PC-9 (cell line): ENCODE measurements at regions not wholly inside any gene's neighbourhood (a gene's known extent, or its start where the extent isn't known, plus 50 kb on each side); places are given as distances from the start of the nearest gene placed in this dataset.

ENCODE experiments used
- BruUV-seq: library from RNA; stranded (reverse); fragments of 400-500 nt; replicated peaks from 2 replicates; lab custom pipeline; 2021; lab: Mats Ljungman, UMichigan
- CTCF ChIA-PET: fragments of 300-600 bp; sonication (Branson Sonifier 250); formaldehyde crosslinking; loops from one replicate; lab custom pipeline; 2022; ENCODE audit warnings: antibody characterized with exemption; lab: Charles Lee
- POLR2A ChIA-PET: fragments of 300-600 bp; sonication (Branson Sonifier 250); formaldehyde crosslinking; loops from one replicate; lab custom pipeline; 2022; ENCODE audit warnings: antibody characterized with exemption; ENCODE audit not compliant: unreplicated experiment; lab: Charles Lee
- DNase-seq, 2 experiments: peaks; one replicate each; pipeline versions ENCODE4 v3.0.0 to v3.0.0-alpha.2; 2015 to 2022; ENCODE audit warnings: mixed read lengths in 1 of 2
- H2AFZ ChIP-seq: fragments of 200-600 bp; sonication (generic); 2 replicates; pipeline ENCODE4 v1.8.1; 2017; ENCODE audit warnings: antibody characterized with exemption
- H3F3A ChIP-seq: fragments of 200-600 bp; sonication (generic); 2 replicates; pipeline ENCODE4 v1.8.1; 2017; ENCODE audit warnings: antibody characterized with exemption, mild to moderate bottlenecking, low read depth; ENCODE audit not compliant: insufficient read depth
- H3K27ac ChIP-seq: fragments of 200-600 bp; sonication (generic); 2 replicates; pipeline ENCODE4 v1.6.1; 2016; ENCODE audit warnings: mixed run types
- H3K27me3 ChIP-seq: fragments of 200-600 bp; sonication (generic); 2 replicates; pipeline ENCODE4 v1.6.1; 2016; ENCODE audit warnings: low read depth, mixed run types; ENCODE audit not compliant: insufficient read depth
- H3K36me3 ChIP-seq: fragments of 200-600 bp; sonication (generic); 2 replicates; pipeline ENCODE4 v1.6.1; 2016; ENCODE audit warnings: low read depth, mixed run types
- H3K4me1 ChIP-seq: fragments of 200-600 bp; sonication (generic); replicated peaks from 2 replicates; pipeline ENCODE4 v1.6.1; 2016; ENCODE audit warnings: mixed run types; ENCODE audit not compliant: insufficient read depth
- H3K4me2 ChIP-seq: fragments of 200-600 bp; sonication (generic); 2 replicates; pipeline ENCODE4 v1.6.1; 2017; ENCODE audit warnings: mixed run types
- H3K4me3 ChIP-seq: fragments of 200-600 bp; sonication (generic); 2 replicates; pipeline ENCODE4 v1.6.1; 2016; ENCODE audit warnings: mixed run types
- H3K79me2 ChIP-seq: fragments of 200-600 bp; sonication (generic); 2 replicates; pipeline ENCODE4 v1.6.1; 2017; ENCODE audit warnings: low read depth, mixed run types
- H3K9me2 ChIP-seq: fragments of 200-600 bp; sonication (generic); 2 replicates; pipeline ENCODE4 v1.8.1; 2017; ENCODE audit warnings: mild to moderate bottlenecking; ENCODE audit not compliant: insufficient read depth
- H3K9me3 ChIP-seq: fragments of 200-600 bp; sonication (generic); 2 replicates; pipeline ENCODE4 v1.8.1; 2016; ENCODE audit warnings: low read depth; ENCODE audit not compliant: insufficient read depth
- H4K20me1 ChIP-seq: fragments of 200-600 bp; sonication (generic); 2 replicates; pipeline ENCODE4 v1.8.1; 2017; ENCODE audit not compliant: insufficient read depth
- EZH2 ChIP-seq: fragments of 200-600 bp; sonication (generic); IDR thresholded peaks from 2 replicates; pipeline ENCODE4 v1.8.0; 2017; ENCODE audit warnings: antibody characterized with exemption, low read depth
- intact Hi-C: fragments of 100-400 bp; cut with micrococcal nuclease; formaldehyde crosslinking; loops from one replicate; pipeline ENCODE4 v1.10.0; 2022; ENCODE audit not compliant: unreplicated experiment
- TF ChIP-seq, protein P1 (sequence below): fragments of 200-600 bp; sonication (generic); conservative IDR thresholded peaks from 2 replicates; pipeline ENCODE4 v1.6.1; 2017; ENCODE audit warnings: mixed run types, antibody characterized with exemption, mild to moderate bottlenecking, moderate library complexity

- Histone ChIP-seq H3K4me3 (no peak overlapping the region), H4K20me1 (no peaks in the 10 kb centered on the region), H3K9me3 (no peaks in the 10 kb centered on the region), H3F3A (no peaks in the 10 kb centered on the region), H3K4me1 (no peaks in the 10 kb centered on the region), H2AFZ (no peak overlapping the region), H3K79me2 (no peaks in the 10 kb centered on the region), H3K4me2 (no peak overlapping the region), H3K36me3 (no peaks in the 10 kb centered on the region), H3K27me3 (peaks cover 73% of the 10 kb centered on the region), H3K9me2 (no peaks in the 10 kb centered on the region), H3K27ac (no peak overlapping the region)
- BruUV-seq: no TSS peak
- ChIA-PET CTCF (no interaction called here), POLR2A (interaction anchor here (0.6 kb wide), 1 partner anchor 109 kb away, joined by 3 read pairs; no protein-coding TSS in a partner anchor)
- TF ChIP-seq EZH2: no peak
- TF ChIP-seq, protein P1, sequence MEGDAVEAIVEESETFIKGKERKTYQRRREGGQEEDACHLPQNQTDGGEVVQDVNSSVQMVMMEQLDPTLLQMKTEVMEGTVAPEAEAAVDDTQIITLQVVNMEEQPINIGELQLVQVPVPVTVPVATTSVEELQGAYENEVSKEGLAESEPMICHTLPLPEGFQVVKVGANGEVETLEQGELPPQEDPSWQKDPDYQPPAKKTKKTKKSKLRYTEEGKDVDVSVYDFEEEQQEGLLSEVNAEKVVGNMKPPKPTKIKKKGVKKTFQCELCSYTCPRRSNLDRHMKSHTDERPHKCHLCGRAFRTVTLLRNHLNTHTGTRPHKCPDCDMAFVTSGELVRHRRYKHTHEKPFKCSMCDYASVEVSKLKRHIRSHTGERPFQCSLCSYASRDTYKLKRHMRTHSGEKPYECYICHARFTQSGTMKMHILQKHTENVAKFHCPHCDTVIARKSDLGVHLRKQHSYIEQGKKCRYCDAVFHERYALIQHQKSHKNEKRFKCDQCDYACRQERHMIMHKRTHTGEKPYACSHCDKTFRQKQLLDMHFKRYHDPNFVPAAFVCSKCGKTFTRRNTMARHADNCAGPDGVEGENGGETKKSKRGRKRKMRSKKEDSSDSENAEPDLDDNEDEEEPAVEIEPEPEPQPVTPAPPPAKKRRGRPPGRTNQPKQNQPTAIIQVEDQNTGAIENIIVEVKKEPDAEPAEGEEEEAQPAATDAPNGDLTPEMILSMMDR: no peak
- intact Hi-C loops: no loop called here
- DNase-seq: no peak
These were observed 74.6 kb upstream of the SFSWAP start for GRCh38 chr12:131636266-131636665.

GRCh38 chr12:131636940-131637750, 73.7 kb upstream of the SFSWAP start:
- Histone ChIP-seq H3K4me3 (no peak overlapping the region), H3K9me3 (no peaks in the 10 kb centered on the region), H2AFZ (no peak overlapping the region), H3K4me2 (no peak overlapping the region), H4K20me1 (no peaks in the 10 kb centered on the region), H3K4me1 (no peaks in the 10 kb centered on the region), H3K9me2 (no peaks in the 10 kb centered on the region), H3F3A (no peaks in the 10 kb centered on the region), H3K27me3 (peaks cover 80% of the 10 kb centered on the region), H3K27ac (no peak overlapping the region), H3K79me2 (no peaks in the 10 kb centered on the region), H3K36me3 (no peaks in the 10 kb centered on the region)
- ChIA-PET POLR2A (no interaction called here), CTCF (no interaction called here)
- DNase-seq: no peak
- TF ChIP-seq, protein P1: no peak
- no peak for TF ChIP-seq EZH2
- BruUV-seq: no TSS peak
- intact Hi-C loops: no loop called here

DNA sequence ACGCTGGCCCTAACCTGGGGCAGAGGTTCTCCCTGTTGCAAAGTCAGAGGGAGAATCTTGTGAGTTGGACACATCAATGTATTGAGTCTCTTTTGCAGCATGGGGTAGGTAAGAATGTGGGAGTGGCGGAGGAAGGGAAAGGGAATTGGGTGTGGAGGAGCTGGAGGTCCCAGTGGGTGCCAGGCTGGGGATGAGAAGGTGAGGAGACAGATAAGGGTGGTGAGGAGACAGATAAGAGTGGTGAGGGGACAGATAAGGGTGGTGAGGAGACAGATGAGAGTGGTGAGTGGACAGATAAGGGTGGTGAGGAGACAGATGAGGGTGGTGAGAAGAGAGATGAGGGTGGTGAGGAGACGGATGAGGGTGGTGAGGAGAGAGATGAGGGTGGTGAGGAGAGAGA, 72.9 kb upstream of the SFSWAP start:
- H3K9me2 ChIP-seq: no peaks in the 10 kb centered on the region
- intact Hi-C loops: no loop called here
- no peaks in the 10 kb centered on the region for H3K4me1 ChIP-seq
- H3K27ac ChIP-seq: no peak overlapping the region
- H4K20me1 ChIP-seq: no peaks in the 10 kb centered on the region
- H3K4me2 ChIP-seq: no peak overlapping the region
- no peaks in the 10 kb centered on the region for H3F3A ChIP-seq
- POLR2A ChIA-PET: no interaction called here
- no peaks in the 10 kb centered on the region for H3K79me2 ChIP-seq
- H3K27me3 ChIP-seq: peaks cover 79% of the 10 kb centered on the region
- H3K9me3 ChIP-seq: no peaks in the 10 kb centered on the region
- no peaks in the 10 kb centered on the region for H3K36me3 ChIP-seq
- no peak for TF ChIP-seq EZH2
- TF ChIP-seq, protein P1: no peak
- no TSS peak for BruUV-seq
- DNase-seq: no peak
- no peak overlapping the region for H3K4me3 ChIP-seq
- CTCF ChIA-PET: no interaction called here
- H2AFZ ChIP-seq: no peak overlapping the region
